PC-3 (cell line): ENCODE measurements at regions not wholly inside any gene's neighbourhood (a gene's known extent, or its start where the extent isn't known, plus 50 kb on each side); places are given as distances from the start of the nearest gene placed in this dataset.
"Not testable (repeated sequence)": the region's sequence is repeated elsewhere in the genome, so short reads cannot be mapped to it uniquely, and the experiment has no call there.

Experiments used
- CTCF ChIP-seq: fragments of 300-600 bp; sonication (generic); conservative IDR thresholded peaks from 2 replicates; pipeline ENCODE4 v1.5.1; 2017; ENCODE audit warnings: antibody characterized with exemption, low read depth, mild to moderate bottlenecking, low read length
- EZH2 ChIP-seq: fragments of 300-600 bp; sonication (generic); IDR thresholded peaks from one replicate; pipeline ENCODE4 v1.6.1; 2017; ENCODE audit warnings: antibody characterized with exemption, mild to moderate bottlenecking, low read length; ENCODE audit not compliant: unreplicated experiment

GRCh38 chr7:46088486-46088885 is 167.4 kb upstream of the IGFBP3 start:
- TF ChIP-seq CTCF, EZH2: not testable (repeated sequence)
